ENCODE measurements at regions not wholly inside any gene's neighbourhood (a gene's known extent, or its start where the extent isn't known, plus 50 kb on each side); places are given as distances from the start of the nearest gene placed in this dataset.

GRCh38 chrX:42028109-42028508 lies 104.8 kb upstream of the CASK start:
- no peak for TF ChIP-seq CTCF (IDR thresholded peaks at IDR 0.05)
- TF ChIP-seq POLR2A (IDR thresholded peaks at IDR 0.05), result no peak
